Stimulated activated CD4-positive, alpha-beta T cell treated with anti-CD3 and anti-CD28 coated beads, Interleukin-4, amount 100 ng/mL, for 4 hours (primary cell): ENCODE measurements at regions not wholly inside any gene's neighbourhood (a gene's known extent, or its start where the extent isn't known, plus 50 kb on each side); places are given as distances from the start of the nearest gene placed in this dataset.

Source experiments
- DNase-seq, 2 experiments: peaks; one replicate each; pipeline ENCODE4 v3.0.0-alpha.2; 2020

DNA sequence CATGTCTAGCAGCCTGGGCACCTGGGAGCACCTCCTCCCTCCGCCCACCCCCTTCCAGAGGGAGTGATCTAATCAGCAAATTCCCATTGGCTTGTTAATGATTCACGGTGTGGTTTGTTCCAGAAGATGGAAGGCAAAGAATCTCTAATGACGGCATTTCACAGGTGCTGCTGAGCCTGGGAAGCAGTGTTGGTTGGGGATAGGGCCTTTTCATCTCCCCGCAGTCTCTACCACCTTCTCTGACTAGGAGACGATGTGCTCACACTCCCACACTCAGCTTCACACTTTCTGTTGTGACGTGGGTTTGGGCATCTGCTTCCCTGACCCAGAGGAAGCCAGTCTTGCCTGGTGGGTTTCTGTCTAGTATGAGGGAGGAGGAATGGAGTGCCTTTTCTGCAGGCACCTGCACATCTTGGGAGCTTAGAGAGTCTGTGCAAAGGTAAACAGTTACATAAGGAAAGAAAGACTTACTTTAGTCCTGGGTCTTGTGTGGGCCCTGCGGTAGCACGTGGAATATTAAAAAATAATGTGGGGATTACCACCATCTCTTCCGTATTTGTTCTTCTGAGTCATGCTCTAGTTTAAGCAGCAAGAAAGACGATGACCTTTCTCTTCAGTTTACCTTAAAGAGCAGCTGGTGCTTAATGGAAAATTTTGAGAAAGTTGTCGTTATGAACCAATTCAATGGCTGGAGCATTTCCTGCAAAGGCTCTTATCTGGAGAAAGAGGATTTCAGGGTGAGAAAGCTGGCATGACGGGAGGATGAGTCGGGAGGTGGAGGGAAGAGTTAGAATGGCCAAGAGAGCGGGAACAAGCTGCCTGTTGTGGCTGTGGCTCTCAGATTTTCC, 70.6 kb upstream of the ARHGAP5 start:
- no peak for DNase-seq

DNA sequence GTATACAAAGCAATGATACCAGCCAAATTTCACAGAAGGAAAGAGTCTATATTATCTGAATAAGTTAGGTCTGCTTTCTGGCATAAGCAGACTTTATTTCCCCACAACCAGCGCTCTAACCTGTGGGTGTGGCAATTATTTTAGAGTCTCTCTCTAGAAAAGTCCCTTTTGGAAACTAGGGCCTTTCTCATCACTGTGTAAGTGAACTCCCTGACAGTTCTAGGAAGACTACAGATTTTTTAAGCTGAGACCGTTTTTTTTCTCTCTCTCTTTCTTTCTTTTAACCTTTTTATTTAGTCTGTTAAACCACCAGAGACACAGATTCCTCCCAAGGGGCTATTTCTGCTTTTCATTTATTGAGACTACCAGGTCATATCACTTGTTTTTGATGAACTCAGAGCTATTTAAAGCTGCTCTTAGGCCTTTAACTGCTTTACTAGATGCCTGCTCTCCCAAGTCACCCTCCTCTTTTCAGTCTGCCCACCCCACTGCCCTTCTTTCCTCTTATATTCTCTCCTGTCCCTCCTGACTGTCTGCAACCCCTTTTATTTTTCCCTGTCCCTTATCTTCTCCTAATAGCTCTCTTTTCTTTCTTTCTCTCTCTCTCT, 69.2 kb upstream of the ARHGAP5 start:
- no peak for DNase-seq

DNA sequence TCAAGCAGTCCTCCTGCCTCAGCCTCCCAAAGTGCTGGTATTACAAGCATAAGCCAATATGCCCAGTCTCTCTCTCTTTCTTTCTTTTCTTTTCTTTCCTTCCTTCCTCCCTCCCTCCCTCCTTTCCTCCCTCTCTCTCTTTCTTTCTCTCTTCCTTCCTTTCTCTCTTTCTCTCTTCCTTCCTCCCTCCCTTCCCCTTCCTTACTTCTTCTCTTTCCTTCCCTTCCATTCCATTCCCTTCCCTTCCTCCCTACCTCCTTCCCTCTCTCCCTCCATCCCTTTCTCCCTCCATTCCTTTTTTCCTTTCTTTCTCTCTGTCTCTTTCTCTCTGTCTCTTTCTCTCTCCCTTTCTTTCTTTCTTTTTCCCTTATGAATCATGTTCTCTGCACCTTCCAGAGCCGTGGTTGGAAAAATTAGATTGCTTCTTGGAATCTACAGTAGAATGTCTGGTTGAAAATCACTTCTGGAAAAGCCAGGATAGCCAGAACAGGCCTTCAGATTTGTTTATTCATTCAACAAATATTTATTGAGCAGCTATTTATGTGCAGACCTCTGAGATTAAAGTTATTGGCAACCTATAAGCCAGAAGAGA, 68.4 kb upstream of the ARHGAP5 start:
- no peak for DNase-seq

DNA sequence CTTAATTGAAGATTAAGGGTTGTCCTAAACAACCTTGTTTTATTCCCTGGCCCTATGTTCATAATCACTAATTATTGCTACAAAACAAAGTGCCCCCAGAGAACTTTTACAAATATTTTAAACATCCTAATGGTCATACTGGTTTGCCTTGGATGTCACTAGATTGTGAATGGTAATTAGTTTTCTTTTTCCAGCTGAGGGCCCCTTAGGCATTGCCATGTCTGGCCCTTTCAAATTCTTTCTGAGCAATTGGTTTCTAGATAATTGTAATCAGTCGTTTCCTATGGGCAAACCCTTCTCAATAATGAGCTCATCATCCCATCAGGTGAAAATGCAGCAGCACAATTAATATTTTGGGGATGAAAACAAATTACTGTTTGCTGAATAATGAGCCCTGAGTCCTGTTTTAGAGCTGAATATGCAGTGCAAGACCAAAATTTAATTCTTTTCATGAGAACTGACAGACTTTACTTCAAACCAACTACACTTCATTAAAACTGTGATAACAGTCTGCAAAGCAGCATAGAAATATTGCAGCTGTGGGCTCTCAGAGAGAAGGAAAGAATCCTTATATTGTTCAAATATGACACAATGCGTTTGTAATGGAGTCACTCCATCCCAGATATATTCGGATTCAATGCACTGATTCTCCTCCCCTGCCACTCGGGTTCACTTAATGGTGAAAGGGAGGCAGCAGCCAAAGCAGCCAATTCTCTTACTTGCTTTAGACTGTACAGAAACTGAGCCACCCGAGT, 67.7 kb upstream of the ARHGAP5 start:
- DNase-seq, result no peak

DNA sequence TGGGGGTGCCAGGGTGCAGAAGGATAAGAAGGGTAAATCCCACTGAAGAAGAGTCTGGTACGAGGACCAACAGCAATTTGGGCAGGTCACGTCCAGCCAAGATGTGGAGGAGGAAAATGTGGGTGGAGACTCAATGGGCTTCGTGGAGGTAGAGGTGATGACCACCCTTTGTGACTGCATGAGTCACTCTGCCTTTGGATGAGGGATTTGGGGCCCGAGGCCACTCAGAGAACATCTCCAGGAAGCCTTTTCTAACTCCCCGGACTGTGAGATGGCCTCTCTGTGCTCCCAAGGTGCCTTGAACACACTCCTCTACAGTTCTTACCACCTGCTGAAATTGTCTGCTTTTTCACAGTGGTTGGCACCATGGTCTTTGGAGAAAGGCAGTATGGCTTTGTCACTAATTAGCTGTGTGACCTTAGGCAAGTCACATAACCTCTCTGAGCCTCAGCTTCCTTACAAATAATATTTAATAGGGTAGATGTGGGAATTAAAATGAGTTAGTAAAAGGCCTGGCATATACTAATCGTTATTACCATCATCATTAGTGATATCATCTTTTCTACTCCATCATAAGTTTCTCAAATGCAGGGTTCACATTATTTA, 67.0 kb upstream of the ARHGAP5 start:
- DNase-seq, result no peak

DNA sequence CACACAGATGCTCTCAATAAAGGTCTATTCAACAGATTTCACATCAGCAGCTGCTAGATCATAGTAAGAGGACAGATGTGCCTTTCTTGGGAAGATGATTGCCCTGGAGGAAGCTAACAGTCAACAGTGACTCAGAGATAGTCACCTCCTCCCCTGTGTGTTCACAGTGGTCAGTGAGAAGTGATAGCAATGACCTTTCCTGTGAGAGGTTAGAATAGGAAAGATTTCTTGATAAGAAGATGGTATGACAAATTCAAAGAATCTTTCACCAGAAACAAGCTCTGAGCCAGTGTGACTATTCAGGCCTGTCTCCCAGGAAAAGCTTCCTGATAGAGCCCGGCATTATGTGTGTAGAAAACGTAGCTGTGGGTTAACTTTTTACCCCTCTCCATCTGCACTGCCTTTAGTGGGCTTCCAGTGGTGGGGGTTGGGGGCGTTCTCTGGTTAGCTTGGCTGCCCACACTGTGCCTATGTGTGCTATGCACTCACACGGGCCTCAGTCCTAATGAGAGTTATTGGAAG, 66.4 kb upstream of the ARHGAP5 start:
- no peak for DNase-seq

DNA sequence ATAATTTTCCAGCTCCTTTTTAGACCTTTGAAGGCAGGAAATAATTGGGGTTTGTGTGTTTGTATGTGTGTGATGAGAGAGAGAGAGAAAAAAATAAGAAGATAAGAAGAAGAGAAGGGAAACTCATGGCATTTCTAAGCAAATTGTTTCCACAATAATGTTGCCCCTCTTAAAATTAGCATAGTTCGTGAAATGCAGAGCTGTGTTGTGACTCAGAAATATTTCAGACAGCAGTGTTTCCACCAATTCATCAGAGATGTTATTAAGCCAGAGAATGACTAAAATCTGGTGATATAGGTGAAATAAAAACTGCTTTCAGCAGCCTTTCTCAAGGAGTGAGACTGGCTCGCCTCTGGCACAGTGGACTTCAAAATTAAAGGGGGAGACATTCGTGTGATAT, 65.9 kb upstream of the ARHGAP5 start:
- DNase-seq, result no peak

DNA sequence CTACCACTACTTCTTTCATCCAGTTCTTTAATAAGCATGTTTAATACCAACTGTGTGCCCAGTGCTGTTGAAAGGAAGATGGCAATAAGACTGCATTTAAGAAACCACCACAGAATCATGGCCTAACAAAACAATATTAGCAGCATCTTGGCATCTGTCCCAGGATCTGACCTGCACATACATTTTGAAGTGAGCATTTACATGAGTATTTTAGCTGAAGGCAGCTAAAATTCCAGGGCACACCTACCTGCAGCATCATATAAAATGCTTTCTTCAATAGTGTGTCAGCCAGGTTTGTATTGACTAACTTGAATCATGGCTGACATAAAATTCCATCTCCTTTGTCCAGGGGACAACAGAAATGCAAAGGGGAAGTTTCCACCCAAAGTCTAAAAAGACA, 65.0 kb upstream of the ARHGAP5 start:
- DNase-seq, result no peak

DNA sequence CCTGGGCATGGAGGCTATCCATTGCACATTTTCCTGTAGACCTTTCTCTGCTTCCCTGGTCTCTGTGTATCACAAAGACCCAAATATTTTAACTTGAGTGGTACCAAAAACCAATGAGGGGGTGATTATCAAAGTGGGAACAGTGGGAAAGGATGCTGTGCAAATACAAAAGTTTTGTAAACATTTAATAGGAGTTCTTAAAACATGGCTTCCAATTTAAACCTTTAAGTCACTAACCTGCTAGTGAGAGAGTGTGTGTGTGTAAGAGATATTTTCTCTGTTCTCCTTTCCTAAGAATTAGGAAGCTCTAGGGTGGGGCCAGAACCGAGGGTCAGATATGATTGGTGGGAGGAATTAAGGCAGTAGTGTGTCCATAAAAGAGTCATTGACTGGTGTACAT, 64.5 kb upstream of the ARHGAP5 start:
- DNase-seq, result no peak

DNA sequence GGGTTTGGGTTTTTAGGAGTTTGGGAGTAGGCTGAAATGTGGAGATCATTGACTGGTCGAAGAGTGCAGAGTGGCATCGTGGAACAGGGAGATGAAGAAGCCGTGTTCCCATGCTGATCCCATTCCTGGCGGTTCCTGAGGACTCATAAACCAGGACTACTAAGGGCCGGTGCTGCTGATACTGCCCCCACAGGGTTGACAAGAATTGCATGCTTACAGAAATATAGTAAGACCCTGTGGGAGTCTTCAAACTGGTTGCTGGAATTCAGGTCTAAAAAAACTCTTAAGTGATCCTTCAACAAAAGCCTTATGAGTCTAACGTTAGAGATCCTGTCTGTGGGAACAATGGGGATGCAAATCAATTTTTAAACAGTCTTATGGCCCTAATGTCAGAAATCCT, 64.0 kb upstream of the ARHGAP5 start:
- DNase-seq, result no peak

DNA sequence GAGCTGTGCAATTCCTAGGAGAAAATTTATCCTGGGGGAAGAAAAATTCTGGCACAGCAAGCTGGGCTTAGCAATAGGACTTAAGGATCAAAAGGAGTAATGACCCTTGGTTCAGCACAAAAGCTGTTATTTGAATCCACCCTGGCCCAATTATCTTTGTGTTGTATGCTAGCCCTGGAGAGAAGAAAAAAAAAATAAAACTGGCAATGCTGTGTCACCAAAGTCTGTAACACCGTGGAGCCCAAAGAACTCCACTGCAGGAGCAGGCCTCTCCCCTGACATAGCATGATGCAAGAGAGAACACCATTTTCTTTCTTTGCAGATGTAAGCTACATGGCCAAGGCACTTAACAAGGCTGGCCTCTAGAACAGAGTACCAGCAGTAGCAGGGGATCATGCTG, 63.0 kb upstream of the ARHGAP5 start:
- no peak for DNase-seq

DNA sequence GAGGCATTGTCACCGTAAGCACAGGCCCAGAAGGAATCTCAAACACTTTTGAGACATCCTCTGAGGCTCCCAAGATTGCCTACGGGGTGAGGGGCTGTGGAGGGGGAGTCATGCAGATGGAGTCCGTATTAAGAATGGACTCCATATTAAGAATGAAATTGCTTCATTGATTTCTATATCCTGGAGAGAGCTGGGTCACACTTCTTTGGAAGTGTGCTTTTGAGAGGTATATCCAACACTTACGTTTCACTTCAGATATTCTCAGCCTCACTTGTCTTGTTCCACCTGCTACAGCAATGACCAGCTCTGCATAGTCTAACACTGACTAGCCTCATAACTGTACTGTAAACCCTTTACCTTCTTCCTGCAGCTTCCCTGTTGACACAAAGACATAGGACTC, 62.6 kb upstream of the ARHGAP5 start:
- no peak for DNase-seq

DNA sequence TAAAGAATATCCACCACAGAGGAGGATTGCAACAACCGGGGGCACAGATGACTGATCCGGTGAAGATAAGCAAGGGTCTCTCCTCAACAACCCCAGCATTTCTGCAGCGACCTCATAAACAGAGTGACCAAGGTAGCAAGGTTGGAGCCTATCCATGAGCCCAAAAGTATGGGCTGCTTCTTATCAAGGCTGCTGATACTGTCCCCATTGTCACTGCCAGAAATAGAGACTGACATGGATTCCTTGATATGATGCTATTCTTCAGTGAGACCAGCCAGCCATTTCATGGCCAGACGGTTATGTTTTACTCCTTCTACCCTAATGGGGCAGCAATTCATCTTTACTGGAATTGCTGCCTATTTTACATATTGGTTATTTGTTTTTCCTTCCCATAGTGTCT, 61.9 kb upstream of the ARHGAP5 start:
- DNase-seq, result no peak

DNA sequence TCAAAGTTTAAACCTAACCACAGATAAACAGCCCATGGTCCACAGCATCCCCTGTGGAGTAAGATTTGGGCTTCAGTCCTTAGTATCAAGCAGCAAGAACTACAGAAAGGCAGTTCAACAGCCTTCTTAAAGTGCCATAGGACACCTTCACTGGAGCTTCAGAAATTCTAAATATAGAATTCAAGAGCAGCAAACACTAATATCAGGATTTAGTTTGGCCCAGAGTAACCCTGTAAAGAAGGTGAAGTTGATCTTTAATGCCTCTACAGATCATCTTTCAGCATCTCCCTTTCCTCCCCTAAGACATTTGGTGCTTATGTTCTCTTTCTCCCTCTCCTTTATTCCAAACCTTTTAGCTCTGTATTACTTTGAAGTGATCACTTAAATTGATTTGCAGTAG, 59.5 kb upstream of the ARHGAP5 start:
- DNase-seq, result no peak

DNA sequence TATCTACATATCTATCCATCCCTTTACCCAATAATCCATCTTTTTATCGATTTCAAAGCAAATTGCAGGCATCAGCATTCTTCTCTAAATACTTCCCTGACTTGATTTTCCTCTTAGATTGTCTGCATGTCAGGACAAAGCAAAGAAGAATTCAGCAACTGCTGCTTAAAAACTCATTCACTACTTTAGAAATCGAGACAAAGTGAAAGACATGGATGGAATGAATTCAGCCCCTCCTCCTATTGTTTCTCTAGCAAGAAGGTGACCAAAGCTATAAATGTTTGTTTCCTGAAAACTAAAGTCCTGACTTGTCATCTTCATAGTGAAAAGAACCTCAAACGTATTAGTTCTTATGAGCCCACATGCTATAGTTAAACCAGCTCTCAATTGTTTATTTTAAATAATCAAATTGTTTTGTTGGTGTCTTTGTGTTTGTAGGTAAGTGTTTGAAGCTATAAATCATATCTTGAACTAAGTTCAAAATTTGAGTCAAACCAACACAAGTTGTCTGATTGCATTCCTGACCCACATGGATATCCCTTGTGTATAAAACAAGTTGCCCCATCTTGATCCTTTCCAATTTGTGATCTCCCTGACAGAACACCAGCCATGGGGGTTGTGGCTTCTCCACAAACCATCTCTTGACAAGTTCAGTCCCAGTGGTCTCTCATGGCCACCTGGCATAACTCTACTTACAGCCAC, 58.6 kb upstream of the ARHGAP5 start:
- DNase-seq, result no peak

DNA sequence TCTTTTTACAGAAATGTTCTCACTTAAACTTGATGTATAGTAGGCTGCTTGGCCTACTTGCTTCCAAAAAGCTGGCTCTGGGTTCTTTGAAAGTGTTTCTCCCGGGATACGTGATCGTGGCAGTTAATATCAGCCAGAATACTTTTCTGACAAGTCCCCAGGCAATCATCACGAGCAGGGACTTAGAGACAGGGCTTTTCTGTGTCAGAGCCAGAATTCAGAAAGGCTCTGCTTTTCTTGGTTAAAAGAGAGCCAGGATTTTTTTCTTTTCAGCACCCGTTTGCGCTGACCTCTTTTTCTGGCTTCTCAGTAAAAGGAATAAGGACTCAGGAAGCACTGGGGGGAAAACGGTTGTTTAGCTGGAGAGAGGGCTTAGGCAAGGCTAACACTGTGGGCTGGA, 57.8 kb upstream of the ARHGAP5 start:
- DNase-seq, result no peak

DNA sequence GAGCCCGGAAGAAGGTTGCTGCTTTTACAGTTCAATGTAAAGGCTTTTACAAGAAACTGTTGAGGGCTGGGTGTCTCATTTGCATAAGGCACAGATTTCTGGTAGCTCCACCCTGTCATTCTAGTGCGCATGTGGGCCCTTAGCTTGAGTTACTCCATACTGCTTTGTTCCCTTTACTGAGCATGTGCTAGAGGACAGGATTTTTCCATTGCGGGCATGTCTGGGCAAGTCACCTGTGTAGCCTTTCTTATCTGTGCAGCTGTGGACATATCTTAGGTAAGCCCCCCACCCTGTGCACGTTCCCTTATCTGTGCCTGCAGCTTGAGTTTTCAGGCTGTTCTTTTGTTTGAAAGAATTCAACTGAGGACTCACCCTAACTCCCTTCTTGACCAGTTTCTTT, 56.2 kb upstream of the ARHGAP5 start:
- DNase-seq, result no peak

DNA sequence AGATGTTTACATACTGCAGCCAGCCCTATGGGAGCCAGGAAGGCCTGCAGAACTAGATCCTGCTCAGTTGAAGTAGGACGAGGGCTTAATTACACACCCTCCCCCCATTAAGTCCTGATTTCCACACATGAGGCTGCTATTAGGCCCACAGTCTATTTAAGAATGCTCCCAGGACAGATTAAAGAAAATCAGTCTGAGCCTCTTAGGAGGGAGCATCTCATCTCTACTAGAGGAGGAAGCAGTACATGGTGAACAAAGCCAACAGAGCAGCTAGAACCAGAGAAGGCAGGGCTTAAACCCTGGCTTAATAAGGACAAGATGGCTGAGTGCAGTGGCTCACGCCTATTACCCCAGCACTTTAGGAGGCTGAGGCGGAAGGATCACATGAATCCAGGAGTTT, 55.8 kb upstream of the ARHGAP5 start:
- DNase-seq, result no peak

DNA sequence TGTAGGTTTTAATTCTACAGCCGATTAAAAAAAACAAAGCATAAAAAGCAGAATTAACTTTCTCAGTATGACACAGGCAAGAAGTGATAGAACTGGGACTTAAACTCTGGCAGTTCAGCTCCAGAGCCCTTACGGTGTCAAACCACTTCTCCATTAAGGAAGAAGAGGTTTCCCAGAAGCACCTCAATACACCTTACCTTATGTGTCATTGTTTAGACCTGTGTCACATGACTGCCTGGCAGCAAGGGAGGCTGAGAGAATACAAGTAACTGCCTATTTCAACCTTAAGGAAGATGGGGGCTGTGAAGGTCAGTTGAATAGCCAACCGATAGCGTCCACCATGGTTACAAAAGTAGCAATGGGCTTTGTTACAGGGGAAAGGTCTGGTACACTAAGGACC, 54.6 kb upstream of the ARHGAP5 start:
- DNase-seq, result no peak

DNA sequence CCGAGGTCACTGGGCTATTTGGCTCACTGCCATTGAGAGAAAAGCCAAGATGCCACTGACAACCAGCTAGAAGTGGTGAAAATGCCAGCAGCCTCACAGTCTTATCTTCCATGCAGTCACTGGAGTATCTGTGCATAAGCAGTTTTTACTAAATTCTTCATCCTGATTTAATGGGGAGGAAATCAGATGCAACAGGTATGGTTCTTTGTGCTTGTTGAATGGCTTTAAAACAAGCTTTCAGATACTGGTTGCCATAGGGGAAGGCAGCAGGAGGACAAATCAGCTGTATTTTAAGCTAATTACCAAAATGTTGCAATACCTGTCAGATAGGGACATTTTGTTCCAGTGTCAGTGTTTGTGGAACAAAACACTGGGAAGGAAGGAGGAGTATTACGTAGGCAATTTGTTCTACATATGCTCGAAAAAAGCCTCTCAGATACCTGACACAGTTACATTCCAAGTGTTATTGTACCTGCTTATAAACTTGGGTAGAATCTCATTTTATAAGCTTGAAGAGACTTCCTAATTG, 54.1 kb upstream of the ARHGAP5 start:
- DNase-seq, result no peak

DNA sequence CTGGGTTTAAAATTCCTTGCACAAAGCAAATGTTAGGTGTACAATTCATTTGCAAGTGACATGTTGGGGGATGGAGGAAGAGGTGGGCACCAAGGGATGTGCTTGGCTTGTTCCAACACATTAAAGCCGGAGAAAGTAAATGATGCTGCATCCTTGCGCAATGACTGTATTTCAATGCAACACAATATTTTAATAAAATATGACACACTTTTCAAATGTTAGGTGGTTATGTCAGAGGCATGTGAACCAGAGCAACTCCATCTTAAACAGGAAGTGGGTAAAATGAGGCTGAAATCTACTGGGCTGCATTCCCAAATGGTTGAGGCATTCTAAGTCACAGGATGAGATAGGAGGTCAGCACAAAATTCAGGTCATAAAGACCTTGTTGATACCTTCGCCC, 53.6 kb upstream of the ARHGAP5 start:
- DNase-seq, result no peak
